ENCODE measurements at regions not wholly inside any gene's neighbourhood (a gene's known extent, or its start where the extent isn't known, plus 50 kb on each side); places are given as distances from the start of the nearest gene placed in this dataset.

DNA sequence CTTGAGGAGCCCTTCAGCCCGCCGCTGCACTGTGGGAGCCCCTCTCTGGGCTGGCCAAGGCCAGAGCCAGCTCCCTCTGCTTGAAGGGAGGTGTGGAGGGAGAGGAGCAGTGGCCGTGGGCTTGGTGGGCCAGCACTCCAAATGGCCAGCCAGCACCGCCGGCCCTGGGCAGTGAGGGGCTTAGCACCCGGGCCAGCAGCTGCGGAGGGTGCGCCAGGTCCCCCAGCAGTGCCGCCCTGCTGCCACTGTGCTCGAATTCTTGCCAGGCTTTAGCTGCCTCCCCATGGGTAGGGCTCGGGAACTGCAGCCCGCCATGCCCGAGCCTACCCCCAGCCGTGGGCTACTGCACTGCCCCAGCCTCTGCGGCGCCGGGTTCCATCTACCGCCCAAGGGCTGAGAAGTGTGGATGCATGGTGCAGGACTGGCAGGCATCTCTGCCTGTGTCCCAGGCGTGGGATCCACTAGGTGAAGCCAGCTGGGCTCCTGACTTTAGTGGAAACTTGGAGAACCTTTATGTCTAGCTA is 82.7 kb downstream of the KCNA4 start:
- H3K4me3 Mint-ChIP-seq, result no peak overlapping the region
- H3K9me3 Mint-ChIP-seq, result no peaks in the 10 kb centered on the region
- no peaks in the 10 kb centered on the region for H3K36me3 Mint-ChIP-seq (ENCODE audit: low read depth)
- TF ChIP-seq, protein P1, sequence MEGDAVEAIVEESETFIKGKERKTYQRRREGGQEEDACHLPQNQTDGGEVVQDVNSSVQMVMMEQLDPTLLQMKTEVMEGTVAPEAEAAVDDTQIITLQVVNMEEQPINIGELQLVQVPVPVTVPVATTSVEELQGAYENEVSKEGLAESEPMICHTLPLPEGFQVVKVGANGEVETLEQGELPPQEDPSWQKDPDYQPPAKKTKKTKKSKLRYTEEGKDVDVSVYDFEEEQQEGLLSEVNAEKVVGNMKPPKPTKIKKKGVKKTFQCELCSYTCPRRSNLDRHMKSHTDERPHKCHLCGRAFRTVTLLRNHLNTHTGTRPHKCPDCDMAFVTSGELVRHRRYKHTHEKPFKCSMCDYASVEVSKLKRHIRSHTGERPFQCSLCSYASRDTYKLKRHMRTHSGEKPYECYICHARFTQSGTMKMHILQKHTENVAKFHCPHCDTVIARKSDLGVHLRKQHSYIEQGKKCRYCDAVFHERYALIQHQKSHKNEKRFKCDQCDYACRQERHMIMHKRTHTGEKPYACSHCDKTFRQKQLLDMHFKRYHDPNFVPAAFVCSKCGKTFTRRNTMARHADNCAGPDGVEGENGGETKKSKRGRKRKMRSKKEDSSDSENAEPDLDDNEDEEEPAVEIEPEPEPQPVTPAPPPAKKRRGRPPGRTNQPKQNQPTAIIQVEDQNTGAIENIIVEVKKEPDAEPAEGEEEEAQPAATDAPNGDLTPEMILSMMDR (IDR thresholded peaks at IDR 0.05; ENCODE audit: unreplicated experiment in 3 of 3), result no peak
- H3K27ac Mint-ChIP-seq, result no peak overlapping the region
- no peaks in the 10 kb centered on the region for H3K27me3 Mint-ChIP-seq (ENCODE audit: low read depth)
- H3K4me1 Mint-ChIP-seq, result no peaks in the 10 kb centered on the region

DNA sequence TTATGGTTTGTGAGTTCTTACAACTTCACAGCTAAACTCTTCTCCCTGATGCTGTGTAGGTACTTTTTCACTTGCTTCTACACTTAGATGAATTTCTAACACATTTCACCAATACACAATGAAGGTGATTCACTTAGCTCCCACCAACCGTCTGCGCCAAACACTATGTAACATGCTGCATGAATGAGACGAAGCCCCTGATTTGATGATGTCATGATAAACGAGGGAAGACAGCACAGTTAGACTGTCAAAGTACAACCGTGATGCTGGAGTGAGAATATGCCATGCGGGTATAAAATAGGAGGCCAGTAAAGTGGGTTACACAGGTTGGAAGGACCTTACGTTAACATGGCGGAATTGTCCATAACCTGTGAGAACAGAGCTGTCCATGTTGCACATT is 100.8 kb downstream of the KCNA4 start:
- Mint-ChIP-seq H3K4me3 (no peak overlapping the region), H3K9me3 (no peaks in the 10 kb centered on the region), H3K4me1 (no peaks in the 10 kb centered on the region), H3K36me3 (ENCODE audit: low read depth) (no peaks in the 10 kb centered on the region), H3K27me3 (ENCODE audit: low read depth) (no peaks in the 10 kb centered on the region), H3K27ac (no peak overlapping the region)
- TF ChIP-seq, protein P1 (IDR thresholded peaks at IDR 0.05; ENCODE audit: unreplicated experiment in 3 of 3), result no peak

DNA sequence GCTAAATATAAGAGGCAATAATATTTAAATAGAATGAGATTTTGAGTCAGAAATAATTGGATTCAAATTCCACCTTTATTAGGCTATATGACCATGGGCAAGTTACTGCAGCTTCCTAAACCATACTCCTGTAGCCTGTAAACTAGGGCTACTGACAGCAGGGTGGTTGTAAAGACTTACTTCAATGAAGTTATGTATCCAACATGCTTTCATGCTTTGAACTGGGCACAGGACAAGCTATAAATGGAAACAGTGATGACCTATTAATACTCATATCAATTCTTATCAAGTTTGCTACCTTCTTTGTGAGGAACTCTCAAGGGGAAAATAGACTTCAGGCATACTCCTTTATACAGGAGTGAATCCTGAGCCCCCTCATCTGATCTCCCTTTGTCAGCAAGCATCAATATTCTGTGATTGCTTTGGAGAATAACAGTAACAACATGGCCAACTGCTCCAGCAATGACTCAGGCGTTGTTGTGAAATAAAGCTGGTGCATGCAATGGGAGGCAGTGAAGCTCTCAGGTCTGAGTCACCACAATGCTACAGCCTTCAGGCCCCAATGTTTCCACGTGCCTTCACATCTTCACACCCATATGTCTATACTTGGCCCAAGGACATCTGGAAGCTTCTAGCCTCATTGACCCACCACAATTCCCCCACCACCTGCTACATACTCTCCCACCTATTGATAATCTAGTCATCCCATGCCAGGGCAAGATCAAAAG is 102.5 kb downstream of the KCNA4 start:
- Mint-ChIP-seq H3K36me3 (ENCODE audit: low read depth) (no peaks in the 10 kb centered on the region), H3K27me3 (ENCODE audit: low read depth) (no peaks in the 10 kb centered on the region), H3K27ac (no peak overlapping the region), H3K9me3 (no peaks in the 10 kb centered on the region), H3K4me1 (no peaks in the 10 kb centered on the region), H3K4me3 (no peak overlapping the region)
- TF ChIP-seq, protein P1 (IDR thresholded peaks at IDR 0.05; ENCODE audit: unreplicated experiment in 3 of 3), result no peak

GRCh38 chr11:29913352-29913751 is 103.5 kb downstream of the KCNA4 start:
- TF ChIP-seq, protein P1 (IDR thresholded peaks at IDR 0.05; ENCODE audit: unreplicated experiment in 3 of 3), result no peak
- no peaks in the 10 kb centered on the region for H3K9me3 Mint-ChIP-seq
- no peaks in the 10 kb centered on the region for H3K4me1 Mint-ChIP-seq
- H3K36me3 Mint-ChIP-seq (ENCODE audit: low read depth), result no peaks in the 10 kb centered on the region
- no peak overlapping the region for H3K27ac Mint-ChIP-seq
- H3K4me3 Mint-ChIP-seq, result no peak overlapping the region
- H3K27me3 Mint-ChIP-seq (ENCODE audit: low read depth), result no peaks in the 10 kb centered on the region

DNA sequence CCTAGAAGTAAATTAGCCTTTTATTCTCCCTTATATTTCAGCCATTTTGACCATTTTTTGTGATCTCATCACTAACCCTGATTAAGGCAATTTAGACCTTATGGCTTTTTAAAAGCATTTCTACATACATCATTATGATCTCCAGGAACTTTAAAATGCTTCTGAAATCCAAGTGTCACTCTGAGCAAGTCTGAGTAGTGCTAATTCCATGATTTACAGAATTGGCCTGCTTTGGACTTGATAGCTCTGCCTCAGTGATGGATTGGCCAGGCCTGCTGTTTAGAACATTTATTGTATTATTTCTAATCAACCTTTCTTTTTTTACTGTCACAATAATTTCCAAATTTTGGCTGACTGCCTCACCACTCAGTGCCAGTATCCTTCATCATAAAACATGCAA is 116.4 kb downstream of the KCNA4 start:
- H3K4me1 Mint-ChIP-seq, result no peaks in the 10 kb centered on the region
- H3K36me3 Mint-ChIP-seq (ENCODE audit: low read depth), result no peaks in the 10 kb centered on the region
- TF ChIP-seq, protein P1 (IDR thresholded peaks at IDR 0.05; ENCODE audit: unreplicated experiment in 3 of 3), result no peak
- no peak overlapping the region for H3K4me3 Mint-ChIP-seq
- H3K27me3 Mint-ChIP-seq (ENCODE audit: low read depth), result no peaks in the 10 kb centered on the region
- peaks cover under 1% of the 10 kb centered on the region for H3K9me3 Mint-ChIP-seq
- H3K27ac Mint-ChIP-seq, result no peak overlapping the region

DNA sequence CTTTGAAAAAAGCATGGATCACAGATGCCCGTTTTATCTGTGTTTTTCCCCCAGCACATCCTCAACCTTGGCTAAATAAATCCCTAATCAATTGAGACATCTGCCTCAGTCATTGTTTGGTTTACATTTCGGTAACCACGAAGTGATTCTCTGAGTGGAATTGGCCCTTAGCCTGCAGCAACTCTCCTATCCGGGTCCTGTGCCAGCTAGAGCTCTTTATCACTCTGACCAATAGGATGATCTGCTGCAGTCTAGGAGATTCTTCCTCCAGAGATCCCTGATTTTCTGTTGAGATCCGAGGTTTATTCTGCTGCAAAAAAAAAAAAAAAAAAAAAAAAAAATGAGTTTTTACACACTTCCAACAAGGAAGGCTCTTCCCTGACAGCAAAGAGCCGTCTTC is 137.3 kb downstream of the KCNA4 start:
- no peaks in the 10 kb centered on the region for H3K4me1 Mint-ChIP-seq
- TF ChIP-seq, protein P1 (IDR thresholded peaks at IDR 0.05; ENCODE audit: unreplicated experiment in 3 of 3), result no peak
- H3K9me3 Mint-ChIP-seq, result peaks cover 2% of the 10 kb centered on the region
- no peak overlapping the region for H3K4me3 Mint-ChIP-seq
- H3K27me3 Mint-ChIP-seq (ENCODE audit: low read depth), result no peaks in the 10 kb centered on the region
- no peaks in the 10 kb centered on the region for H3K36me3 Mint-ChIP-seq (ENCODE audit: low read depth)
- H3K27ac Mint-ChIP-seq, result no peak overlapping the region
